ENCODE measurements at regions not wholly inside any gene's neighbourhood (a gene's known extent, or its start where the extent isn't known, plus 50 kb on each side); places are given as distances from the start of the nearest gene placed in this dataset.

DNA sequence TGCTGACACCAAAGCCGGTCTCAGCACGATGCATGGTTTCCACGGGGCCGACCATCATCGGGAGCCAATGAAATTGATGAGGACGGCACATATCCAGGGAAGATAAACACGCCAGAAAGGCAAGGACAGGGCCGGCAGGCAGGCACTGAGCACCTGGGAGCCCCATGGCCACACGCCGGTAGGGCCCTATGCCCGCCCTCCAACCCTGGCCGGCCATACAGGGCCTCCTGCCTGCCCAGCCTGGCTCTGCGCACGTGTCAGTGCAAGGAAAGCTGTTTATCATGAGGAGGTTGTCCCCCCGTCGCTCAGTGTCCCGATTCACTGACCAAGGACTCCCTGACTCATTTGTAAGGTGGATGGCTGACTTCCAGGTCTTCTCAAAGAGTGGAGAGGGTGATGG is 237.5 kb downstream of the GLI2 start:
- Mint-ChIP-seq H3K4me3 (no peak overlapping the region), H3K4me1 (no peaks in the 10 kb centered on the region), H3K27me3 (no peaks in the 10 kb centered on the region), H3K9me3 (peaks cover 2% of the 10 kb centered on the region), H3K27ac (no peak overlapping the region), H3K36me3 (ENCODE audit: low read depth) (no peaks in the 10 kb centered on the region)
- TF ChIP-seq, protein P1, sequence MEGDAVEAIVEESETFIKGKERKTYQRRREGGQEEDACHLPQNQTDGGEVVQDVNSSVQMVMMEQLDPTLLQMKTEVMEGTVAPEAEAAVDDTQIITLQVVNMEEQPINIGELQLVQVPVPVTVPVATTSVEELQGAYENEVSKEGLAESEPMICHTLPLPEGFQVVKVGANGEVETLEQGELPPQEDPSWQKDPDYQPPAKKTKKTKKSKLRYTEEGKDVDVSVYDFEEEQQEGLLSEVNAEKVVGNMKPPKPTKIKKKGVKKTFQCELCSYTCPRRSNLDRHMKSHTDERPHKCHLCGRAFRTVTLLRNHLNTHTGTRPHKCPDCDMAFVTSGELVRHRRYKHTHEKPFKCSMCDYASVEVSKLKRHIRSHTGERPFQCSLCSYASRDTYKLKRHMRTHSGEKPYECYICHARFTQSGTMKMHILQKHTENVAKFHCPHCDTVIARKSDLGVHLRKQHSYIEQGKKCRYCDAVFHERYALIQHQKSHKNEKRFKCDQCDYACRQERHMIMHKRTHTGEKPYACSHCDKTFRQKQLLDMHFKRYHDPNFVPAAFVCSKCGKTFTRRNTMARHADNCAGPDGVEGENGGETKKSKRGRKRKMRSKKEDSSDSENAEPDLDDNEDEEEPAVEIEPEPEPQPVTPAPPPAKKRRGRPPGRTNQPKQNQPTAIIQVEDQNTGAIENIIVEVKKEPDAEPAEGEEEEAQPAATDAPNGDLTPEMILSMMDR (IDR thresholded peaks at IDR 0.05), result no peak
- ATAC-seq (ENCODE audit: low read depth) (no peak), DNase-seq (no peak)
- ChIA-PET CTCF (no interaction called here), POLR2A (no interaction called here)
- intact Hi-C loops (cut with micrococcal nuclease), result no loop called here

DNA sequence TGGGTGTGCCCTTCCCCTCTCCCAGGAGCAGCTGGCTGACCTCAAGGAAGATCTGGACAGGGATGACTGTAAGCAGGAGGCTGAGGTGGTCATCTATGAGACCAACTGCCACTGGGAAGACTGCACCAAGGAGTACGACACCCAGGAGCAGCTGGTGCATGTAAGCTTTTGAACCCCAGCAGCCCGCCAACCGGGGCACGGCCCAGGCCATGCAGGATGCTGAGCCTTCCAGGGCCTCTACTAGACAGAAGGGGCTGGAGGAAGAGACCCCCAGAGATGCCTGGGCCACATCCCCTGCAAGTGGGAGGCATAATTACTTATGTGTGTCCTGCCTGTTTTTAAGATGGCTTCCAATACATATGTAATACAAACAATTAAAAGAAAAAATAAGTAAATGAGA is 239.3 kb downstream of the GLI2 start:
- H3K4me3 Mint-ChIP-seq, result no peak overlapping the region
- TF ChIP-seq, protein P1 (IDR thresholded peaks at IDR 0.05), result no peak

DNA sequence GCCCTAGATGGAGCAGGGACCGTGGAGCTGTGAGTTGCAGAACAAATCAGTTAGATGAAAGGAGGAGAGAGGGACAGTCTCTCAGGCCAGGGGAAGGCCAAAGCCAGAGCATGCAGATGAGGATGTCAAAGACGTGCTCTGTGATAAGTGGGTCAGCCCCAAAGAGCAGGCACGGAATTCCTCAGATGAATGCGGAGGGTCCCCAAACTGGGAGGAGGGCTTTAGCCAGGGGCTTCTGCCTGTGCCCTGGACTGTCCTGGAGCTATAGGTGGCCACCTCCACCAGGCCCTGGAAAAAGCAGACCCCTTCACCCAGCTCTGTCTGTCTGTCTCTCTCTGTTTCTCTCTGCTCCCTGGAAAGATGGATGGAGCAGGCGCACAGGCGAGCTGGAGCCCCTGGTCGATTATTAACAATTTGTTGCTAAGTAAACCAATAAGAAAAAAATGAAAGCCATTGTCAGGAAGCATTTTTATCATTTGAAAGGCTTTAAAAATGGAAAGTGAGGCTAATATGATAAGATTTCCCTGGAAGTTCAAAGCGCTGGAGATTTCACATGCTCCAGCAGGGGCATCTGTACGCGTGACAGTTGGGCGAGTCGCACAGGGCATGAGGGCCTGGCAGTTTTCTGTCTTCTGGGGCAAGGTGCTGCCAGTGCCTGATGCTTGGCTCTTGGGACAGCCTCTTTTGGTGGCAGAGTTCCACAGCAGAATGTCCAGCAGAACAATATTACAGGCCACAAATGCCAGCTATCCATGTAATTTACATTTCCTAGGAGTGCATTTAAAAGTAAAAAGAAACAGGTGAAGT is 241.0 kb downstream of the GLI2 start:
- H3K27me3 Mint-ChIP-seq, result no peaks in the 10 kb centered on the region
- H3K4me1 Mint-ChIP-seq, result no peaks in the 10 kb centered on the region
- DNase-seq (no peak), ATAC-seq (ENCODE audit: low read depth) (no peak)
- intact Hi-C loops (cut with micrococcal nuclease), result no loop called here
- TF ChIP-seq, protein P1 (IDR thresholded peaks at IDR 0.05), result no peak
- no peaks in the 10 kb centered on the region for H3K36me3 Mint-ChIP-seq (ENCODE audit: low read depth)
- no peak overlapping the region for H3K4me3 Mint-ChIP-seq
- POLR2A ChIA-PET, result no interaction called here
- CTCF ChIA-PET, result no interaction called here
- H3K9me3 Mint-ChIP-seq, result no peaks in the 10 kb centered on the region
- H3K27ac Mint-ChIP-seq, result no peak overlapping the region

More for the DNA sequence above, 239.3 kb downstream of the GLI2 start:
- H3K27me3 Mint-ChIP-seq, result no peaks in the 10 kb centered on the region
- intact Hi-C loops (cut with micrococcal nuclease), result no loop called here
- no peaks in the 10 kb centered on the region for H3K4me1 Mint-ChIP-seq
- no peaks in the 10 kb centered on the region for H3K36me3 Mint-ChIP-seq (ENCODE audit: low read depth)
- ChIA-PET CTCF (no interaction called here), POLR2A (no interaction called here)
- H3K9me3 Mint-ChIP-seq, result no peaks in the 10 kb centered on the region
- DNase-seq (no peak), ATAC-seq (ENCODE audit: low read depth) (no peak)
- no peak overlapping the region for H3K27ac Mint-ChIP-seq

DNA sequence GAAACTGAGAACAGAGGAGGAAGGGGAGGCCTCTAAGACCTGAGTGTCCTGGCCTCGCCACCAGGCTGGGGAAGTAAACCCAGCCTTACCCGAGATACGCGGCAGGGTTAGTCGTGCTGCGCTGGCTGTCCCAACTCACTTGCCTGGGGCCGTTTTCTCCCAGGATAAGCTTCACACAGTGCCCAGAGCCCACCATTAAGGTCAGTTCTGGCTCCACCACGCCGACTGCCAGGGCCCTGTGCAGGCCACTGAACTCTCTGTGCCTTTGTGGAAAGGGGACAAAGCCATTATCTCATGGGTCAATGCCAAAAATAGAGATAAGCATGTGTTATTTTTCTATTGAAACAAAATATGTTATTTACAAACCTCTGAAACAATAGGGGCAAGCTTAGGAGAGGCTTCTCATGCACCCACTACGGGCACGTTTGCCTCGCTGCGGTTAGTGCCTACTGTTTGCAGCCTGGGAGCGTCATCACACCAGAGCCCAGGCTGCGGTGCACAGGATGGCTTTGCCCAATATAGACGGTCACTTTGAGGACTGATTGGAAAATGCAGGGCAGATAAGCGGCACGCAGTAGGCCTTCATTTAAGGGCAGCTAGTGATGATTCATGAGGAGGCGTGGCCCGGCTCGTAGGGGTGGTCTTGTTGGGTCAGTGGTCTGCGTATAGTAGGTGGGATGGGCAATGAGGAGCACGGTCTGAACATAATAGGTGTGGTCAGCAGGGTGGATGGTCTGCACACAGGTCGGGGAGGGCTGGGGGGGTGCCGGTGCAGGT is 242.1 kb downstream of the GLI2 start:
- CTCF ChIA-PET, result no interaction called here
- TF ChIP-seq, protein P1 (IDR thresholded peaks at IDR 0.05), result no peak
- Mint-ChIP-seq H3K4me3 (no peak overlapping the region), H3K36me3 (ENCODE audit: low read depth) (no peaks in the 10 kb centered on the region), H3K4me1 (no peaks in the 10 kb centered on the region), H3K27me3 (no peaks in the 10 kb centered on the region), H3K27ac (no peak overlapping the region), H3K9me3 (no peaks in the 10 kb centered on the region)
- DNase-seq (no peak), ATAC-seq (ENCODE audit: low read depth) (no peak)
- POLR2A ChIA-PET, result no interaction called here
- intact Hi-C loops (cut with micrococcal nuclease), result no loop called here

DNA sequence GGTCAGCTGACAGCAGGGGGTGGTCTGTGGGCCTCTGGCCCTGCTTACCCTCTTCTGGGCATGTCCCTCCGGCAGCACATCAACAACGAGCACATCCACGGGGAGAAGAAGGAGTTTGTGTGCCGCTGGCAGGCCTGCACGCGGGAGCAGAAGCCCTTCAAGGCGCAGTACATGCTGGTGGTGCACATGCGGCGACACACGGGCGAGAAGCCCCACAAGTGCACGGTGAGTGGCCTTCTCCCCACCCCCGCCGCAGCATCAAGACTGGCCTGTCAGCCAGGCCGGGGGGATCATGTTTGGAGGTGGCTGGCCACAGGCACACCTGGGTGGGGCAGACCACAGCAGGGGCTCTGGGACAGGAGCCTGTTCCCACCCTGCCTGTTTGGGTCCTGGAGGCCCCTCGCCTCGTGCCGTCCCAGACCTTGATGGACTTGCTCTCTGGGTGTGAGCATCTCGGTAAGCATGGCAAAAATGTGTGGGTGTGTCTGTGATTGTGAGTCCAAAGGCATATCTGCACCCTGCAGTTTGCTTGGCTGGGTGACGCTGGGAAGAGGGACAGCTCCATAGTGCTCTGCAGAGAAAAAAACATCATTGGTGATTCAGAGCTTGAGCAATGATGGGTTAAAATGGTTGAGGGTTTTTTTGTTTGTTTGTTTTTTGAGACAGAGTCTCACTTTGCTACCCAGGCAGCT is 242.8 kb downstream of the GLI2 start:
- no peak for ATAC-seq (ENCODE audit: low read depth)
- H3K9me3 Mint-ChIP-seq, result no peaks in the 10 kb centered on the region
- no peaks in the 10 kb centered on the region for H3K4me1 Mint-ChIP-seq
- no peak overlapping the region for H3K27ac Mint-ChIP-seq
- intact Hi-C loops (cut with micrococcal nuclease), result no loop called here
- TF ChIP-seq, protein P1 (IDR thresholded peaks at IDR 0.05), result no peak
- CTCF ChIA-PET, result no interaction called here
- H3K27me3 Mint-ChIP-seq, result no peaks in the 10 kb centered on the region
- H3K36me3 Mint-ChIP-seq (ENCODE audit: low read depth), result no peaks in the 10 kb centered on the region
- DNase-seq, result no peak
- POLR2A ChIA-PET, result no interaction called here
- no peak overlapping the region for H3K4me3 Mint-ChIP-seq
